ENCODE measurements at regions not wholly inside any gene's neighbourhood (a gene's known extent, or its start where the extent isn't known, plus 50 kb on each side); places are given as distances from the start of the nearest gene placed in this dataset.
"Not testable (repeated sequence)": the region's sequence is repeated elsewhere in the genome, so short reads cannot be mapped to it uniquely, and the experiment has no call there.

- TF ChIP-seq POLR2A, CTCF, EP300, POLR2AphosphoS5 (IDR thresholded peaks at IDR 0.05): not testable (repeated sequence)
Measured at GRCh38 chr15:30730633-30731032, 104.7 kb downstream of the ARHGAP11B start.

Data from stomach (tissue), 4 donors.